Muscle layer of duodenum (tissue), 2 donors: ENCODE measurements at regions not wholly inside any gene's neighbourhood (a gene's known extent, or its start where the extent isn't known, plus 50 kb on each side); places are given as distances from the start of the nearest gene placed in this dataset.
"Not testable (repeated sequence)": the region's sequence is repeated elsewhere in the genome, so short reads cannot be mapped to it uniquely, and the experiment has no call there.

Experiments
- H3K27ac ChIP-seq: one replicate; pipeline ENCODE4 v1.7.0; 2013; ENCODE audit warnings: mild to moderate bottlenecking, low read length
- H3K27me3 ChIP-seq: one replicate; pipeline ENCODE4 v1.7.0; 2013; ENCODE audit warnings: low read depth, mild to moderate bottlenecking, control low read depth, low read length
- H3K36me3 ChIP-seq, 2 donors: one replicate each; pipeline ENCODE4 v1.7.0; 2013; ENCODE audit warnings: low read length in 2 of 2, control low read depth in 1 of 2, mild to moderate bottlenecking in 1 of 2; ENCODE audit not compliant: insufficient read depth in 2 of 2, control insufficient read depth in 1 of 2
- H3K4me1 ChIP-seq, 2 donors: one replicate each; pipeline ENCODE4 v1.7.0; 2013; ENCODE audit warnings: low read length in 2 of 2, mild to moderate bottlenecking in 2 of 2, control low read depth in 1 of 2, moderate library complexity in 1 of 2; ENCODE audit not compliant: insufficient read depth in 2 of 2, control insufficient read depth in 1 of 2
- H3K4me3 ChIP-seq, 2 donors: one replicate each; pipeline ENCODE4 v1.7.0; 2013; ENCODE audit warnings: low read length in 2 of 2, low read depth in 1 of 2, mild to moderate bottlenecking in 1 of 2
- H3K9me3 ChIP-seq, 2 donors: one replicate each; pipeline ENCODE4 v1.7.0; 2013; ENCODE audit warnings: low read length in 2 of 2, control low read depth in 1 of 2, mild to moderate bottlenecking in 1 of 2; ENCODE audit not compliant: control insufficient read depth in 1 of 2
- donor health status: healthy.

DNA sequence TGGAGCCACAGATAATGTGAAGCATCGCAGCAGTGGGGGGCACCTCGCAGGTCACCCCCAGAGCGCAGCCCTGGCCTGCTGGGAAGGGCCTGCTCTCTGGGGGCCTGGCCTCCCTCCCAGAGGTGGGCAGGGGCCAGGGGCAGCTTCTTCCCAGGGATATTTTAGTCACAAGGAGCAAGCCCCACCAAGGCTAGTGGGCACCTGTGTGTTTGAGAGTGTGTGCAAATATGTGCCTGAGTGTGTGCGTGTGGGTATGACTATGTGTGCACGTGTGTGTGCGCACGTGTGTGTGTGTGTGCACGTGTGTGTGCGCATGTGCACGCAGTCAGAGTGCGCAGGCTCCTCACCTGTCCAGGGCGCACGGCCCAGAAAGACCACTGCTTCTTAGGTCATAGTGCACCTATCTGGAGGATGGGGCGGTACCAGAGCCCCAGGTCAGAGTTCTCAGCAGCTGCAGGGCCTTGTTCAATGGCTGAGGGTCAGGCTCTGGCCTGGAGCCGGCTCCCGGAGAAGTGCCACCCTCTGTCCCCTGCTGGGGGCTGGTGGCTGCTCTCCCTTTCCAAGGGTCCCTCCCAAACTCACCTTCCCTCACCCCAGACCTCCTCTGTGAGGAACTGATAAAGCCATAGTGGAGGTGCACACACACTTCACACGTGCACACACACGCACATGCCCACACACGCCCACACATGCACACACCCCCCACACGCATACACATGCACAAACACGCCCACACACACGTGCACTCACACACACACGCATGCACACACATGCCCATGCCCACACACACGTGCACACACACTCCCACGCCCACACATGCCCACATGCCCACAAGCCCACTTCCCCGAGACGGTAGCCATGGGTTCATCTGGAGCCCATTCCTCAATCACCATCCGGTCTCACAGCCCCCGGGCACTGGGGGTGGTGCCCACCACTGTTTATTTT lies 128.5 kb downstream of the KIF26A start:
- Histone ChIP-seq H3K27me3 (no peaks in the 10 kb centered on the region), H3K36me3 (no peaks in the 10 kb centered on the region), H3K4me1 (no peaks in the 10 kb centered on the region), H3K27ac (no peak overlapping the region), H3K9me3 (no peaks in the 10 kb centered on the region), H3K4me3 (no peak overlapping the region)

DNA sequence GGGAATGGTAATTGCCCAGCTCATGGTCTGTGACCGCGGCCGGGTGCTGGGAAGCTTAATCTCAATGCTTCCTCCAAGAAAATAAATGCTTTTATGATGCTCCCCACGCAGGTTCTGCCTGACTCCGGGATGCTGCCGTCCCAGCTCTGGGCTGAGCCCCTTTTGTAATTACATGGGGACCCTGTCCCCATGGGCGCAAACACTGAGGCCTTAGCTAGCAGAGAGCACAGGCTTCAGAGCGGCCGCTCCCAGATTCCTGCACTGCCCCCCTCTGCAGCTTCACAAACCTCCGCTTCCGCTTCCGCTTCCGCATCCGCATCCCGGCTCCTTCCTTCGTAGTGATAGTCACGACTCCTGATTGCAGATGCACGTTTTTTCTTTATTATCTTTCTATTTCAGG lies 129.5 kb downstream of the KIF26A start:
- H3K36me3 ChIP-seq: no peaks in the 10 kb centered on the region
- no peak overlapping the region for H3K4me3 ChIP-seq
- no peak overlapping the region for H3K27ac ChIP-seq
- H3K9me3 ChIP-seq: no peaks in the 10 kb centered on the region
- no peaks in the 10 kb centered on the region for H3K27me3 ChIP-seq
- H3K4me1 ChIP-seq: no peaks in the 10 kb centered on the region

DNA sequence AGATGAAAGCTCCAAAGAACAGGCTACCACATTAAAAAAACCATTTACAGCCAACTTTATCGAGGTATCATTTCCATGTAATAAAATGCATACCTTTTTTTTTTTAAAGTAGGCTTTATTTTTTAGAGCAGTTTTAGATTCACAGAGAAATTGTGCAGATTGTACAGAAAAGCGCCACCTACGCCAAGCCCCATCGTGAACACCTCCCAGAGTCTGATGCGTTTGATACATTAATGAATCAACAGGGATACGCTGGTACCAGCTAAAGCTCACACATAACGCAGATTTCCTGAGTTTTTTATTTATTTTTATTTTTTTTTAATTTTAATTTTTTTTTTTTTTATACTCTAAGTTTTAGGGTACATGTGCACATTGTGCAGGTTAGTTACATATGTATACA lies 129.9 kb downstream of the KIF26A start:
- Histone ChIP-seq H3K36me3 (no peaks in the 10 kb centered on the region), H3K27me3 (no peaks in the 10 kb centered on the region), H3K4me1 (no peaks in the 10 kb centered on the region), H3K4me3 (no peak overlapping the region), H3K9me3 (no peaks in the 10 kb centered on the region), H3K27ac (no peak overlapping the region)

GRCh38 chr14:104268725-104269436 lies 130.5 kb downstream of the KIF26A start:
- H3K4me1 ChIP-seq: no peaks in the 10 kb centered on the region
- no peak overlapping the region for H3K27ac ChIP-seq
- H3K36me3 ChIP-seq: no peaks in the 10 kb centered on the region
- no peaks in the 10 kb centered on the region for H3K9me3 ChIP-seq
- no peak overlapping the region for H3K4me3 ChIP-seq
- H3K27me3 ChIP-seq: no peaks in the 10 kb centered on the region

DNA sequence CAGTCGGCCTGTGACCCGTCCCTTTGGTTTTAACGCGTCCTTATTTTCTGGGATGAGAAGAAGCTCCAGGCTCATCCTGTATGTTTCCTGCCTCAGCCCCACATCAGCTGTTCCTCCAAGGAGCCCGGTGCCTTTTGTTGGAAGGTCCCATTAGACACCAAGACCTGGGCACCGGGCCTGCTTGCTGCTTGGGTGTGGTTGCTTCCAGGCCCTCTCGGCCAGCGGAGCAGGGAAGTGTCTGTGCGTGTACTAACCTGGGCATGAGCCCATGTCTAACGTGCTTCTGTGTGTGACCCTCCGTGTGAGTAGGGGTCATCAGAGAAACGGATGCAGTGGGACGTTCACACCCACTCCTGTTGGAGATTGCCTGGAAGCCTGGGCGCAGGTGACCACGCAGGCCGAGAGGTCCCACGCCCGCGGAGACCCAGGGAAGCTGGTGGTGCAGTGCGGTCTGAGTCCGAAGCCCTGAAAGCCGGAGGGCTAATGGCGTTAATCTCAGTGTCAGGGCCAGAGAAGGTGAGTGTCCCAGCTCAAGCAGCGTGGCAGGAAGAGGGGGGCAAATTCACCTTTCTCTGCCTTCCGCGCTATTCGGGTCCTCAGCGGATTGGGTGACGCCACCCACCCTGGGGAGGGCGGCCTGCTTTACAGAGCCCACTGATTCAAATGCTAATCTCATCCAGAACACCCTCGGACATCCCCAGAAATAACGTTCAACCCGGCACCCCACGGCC lies 131.3 kb downstream of the KIF26A start:
- H3K27ac ChIP-seq, H3K27me3 ChIP-seq, H3K9me3 ChIP-seq, H3K4me1 ChIP-seq, H3K4me3 ChIP-seq, H3K36me3 ChIP-seq: not testable (repeated sequence)

DNA sequence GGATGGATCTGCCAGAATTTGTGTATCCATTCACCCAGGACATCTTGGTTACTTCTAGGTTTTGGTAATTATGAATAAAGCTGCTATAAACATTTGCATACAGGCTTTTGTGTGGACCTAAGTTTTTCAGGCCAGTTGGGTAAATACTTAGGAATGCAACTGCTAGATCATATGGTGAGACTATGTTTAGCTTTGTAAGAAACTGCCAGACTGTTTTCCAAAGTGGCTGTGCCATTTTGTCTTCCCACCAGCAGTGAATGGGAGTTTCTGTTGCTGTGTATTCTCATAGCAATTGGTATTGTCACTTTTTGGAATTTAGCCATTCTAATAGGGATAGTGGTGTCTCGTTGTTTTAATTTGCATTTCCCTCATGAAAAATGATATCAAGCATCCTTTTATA lies 133.0 kb downstream of the KIF26A start:
- no peaks in the 10 kb centered on the region for H3K9me3 ChIP-seq
- no peak overlapping the region for H3K4me3 ChIP-seq
- no peaks in the 10 kb centered on the region for H3K4me1 ChIP-seq
- no peaks in the 10 kb centered on the region for H3K27me3 ChIP-seq
- no peaks in the 10 kb centered on the region for H3K36me3 ChIP-seq
- H3K27ac ChIP-seq: no peak overlapping the region

DNA sequence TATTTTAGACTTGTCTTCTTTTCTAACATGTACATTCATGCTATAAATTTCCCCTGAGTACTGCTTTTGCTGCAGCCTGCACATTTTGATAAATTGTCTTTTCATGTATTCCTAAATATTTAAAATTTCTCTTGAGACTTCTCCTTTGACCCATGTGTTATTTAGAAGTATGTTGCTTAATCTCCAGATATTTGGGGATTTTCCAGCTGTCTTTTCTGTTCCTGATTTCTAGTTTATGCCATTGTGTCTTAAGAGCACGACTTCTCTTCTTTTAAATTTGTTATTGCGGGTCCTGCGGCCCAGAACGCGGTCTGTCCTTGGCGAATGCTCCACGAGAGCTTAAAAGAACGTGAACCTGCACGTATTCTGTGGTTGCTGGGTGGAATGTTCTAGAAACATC lies 136.4 kb downstream of the KIF26A start:
- Histone ChIP-seq H3K27ac (no peak overlapping the region), H3K9me3 (peaks cover 0 to 4% of the 10 kb centered on the region in 2 donors), H3K36me3 (no peaks in the 10 kb centered on the region), H3K4me1 (no peaks in the 10 kb centered on the region), H3K4me3 (peak overlapping the region in 1 of 2 donors; percentile 26), H3K27me3 (no peaks in the 10 kb centered on the region)

- no peaks in the 10 kb centered on the region for H3K36me3 ChIP-seq
- H3K9me3 ChIP-seq: peaks cover 0 to 4% of the 10 kb centered on the region in 2 donors
- no peak overlapping the region for H3K27ac ChIP-seq
- H3K4me1 ChIP-seq: no peaks in the 10 kb centered on the region
- no peak overlapping the region for H3K4me3 ChIP-seq
- no peaks in the 10 kb centered on the region for H3K27me3 ChIP-seq
Measured at GRCh38 chr14:104277416-104278213, 139.2 kb downstream of the KIF26A start.

- H3K4me3 ChIP-seq: no peak overlapping the region
- no peaks in the 10 kb centered on the region for H3K4me1 ChIP-seq
- H3K27ac ChIP-seq: no peak overlapping the region
- H3K9me3 ChIP-seq: peaks cover 0 to 4% of the 10 kb centered on the region in 2 donors
- H3K36me3 ChIP-seq: no peaks in the 10 kb centered on the region
- no peaks in the 10 kb centered on the region for H3K27me3 ChIP-seq
Measured at GRCh38 chr14:104278214-104278534, 139.8 kb downstream of the KIF26A start.

DNA sequence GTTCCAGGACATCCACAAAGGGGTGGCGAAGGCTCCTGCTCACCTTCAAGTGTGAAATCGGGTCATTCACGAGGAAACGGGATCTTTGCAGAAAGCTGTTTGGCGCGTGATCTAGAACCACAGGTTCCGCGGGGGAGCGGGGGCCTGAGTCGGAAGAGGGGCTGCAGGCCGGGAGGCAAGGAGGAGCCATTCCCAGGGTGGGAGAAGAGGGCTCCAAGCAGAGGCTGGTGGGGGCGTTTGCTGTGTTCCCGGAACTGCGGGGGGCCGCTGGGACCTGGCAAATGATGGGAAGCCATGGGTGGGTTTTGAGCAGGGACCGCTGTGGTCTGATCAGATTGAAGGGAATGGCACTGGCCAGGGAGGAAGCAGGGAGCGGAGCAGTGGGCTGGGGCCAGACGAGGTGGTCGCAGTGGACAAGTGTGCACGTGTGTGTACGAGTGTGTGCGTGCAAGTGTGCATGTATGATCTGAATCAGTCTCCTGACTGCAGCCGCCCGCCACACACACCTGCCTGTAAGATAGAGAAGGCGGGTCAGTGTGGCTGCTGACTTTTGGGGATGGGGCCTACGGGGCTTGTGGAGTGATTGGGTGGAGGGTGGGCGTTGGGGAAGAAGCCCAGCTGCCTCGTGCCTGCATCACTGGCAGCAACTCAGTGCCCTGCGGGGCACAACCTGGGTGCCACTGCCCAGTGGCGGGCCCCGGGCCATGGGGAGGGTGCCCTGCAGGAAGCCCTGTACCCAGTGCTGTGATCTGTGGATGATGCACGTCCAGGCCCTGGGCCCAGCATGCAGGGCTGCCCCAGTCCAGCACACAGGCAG lies 141.9 kb downstream of the KIF26A start:
- H3K4me1 ChIP-seq: no peaks in the 10 kb centered on the region
- no peak overlapping the region for H3K27ac ChIP-seq
- H3K4me3 ChIP-seq: no peak overlapping the region
- H3K27me3 ChIP-seq: no peaks in the 10 kb centered on the region
- no peaks in the 10 kb centered on the region for H3K36me3 ChIP-seq
- H3K9me3 ChIP-seq: peaks cover 0 to 4% of the 10 kb centered on the region in 2 donors
